Spinal cord (tissue), 9 donors: ENCODE measurements at regions not wholly inside any gene's neighbourhood (a gene's known extent, or its start where the extent isn't known, plus 50 kb on each side); places are given as distances from the start of the nearest gene placed in this dataset.

ENCODE experiments used
- DNase-seq, 6 donors: peaks; one replicate each; pipeline versions ENCODE4 v3.0.0 to v3.0.0-alpha.2; 2013 to 2015; ENCODE audit warnings: low spot score in 6 of 6, low read depth in 4 of 6
- H3K27ac ChIP-seq: one replicate; pipeline ENCODE4 v1.5.1; 2013; ENCODE audit warnings: low read depth, low read length, control low read depth
- H3K27me3 ChIP-seq: one replicate; pipeline ENCODE4 v1.6.1; 2013; ENCODE audit warnings: low read length; ENCODE audit not compliant: control insufficient read depth, insufficient read depth
- H3K36me3 ChIP-seq: one replicate; pipeline ENCODE4 v1.6.1; 2013; ENCODE audit warnings: low read length; ENCODE audit not compliant: control insufficient read depth, insufficient read depth
- H3K4me1 ChIP-seq: one replicate; pipeline ENCODE4 v1.6.1; 2013; ENCODE audit warnings: low read length; ENCODE audit not compliant: control insufficient read depth, insufficient read depth
- H3K4me3 ChIP-seq: one replicate; pipeline ENCODE4 v1.5.1; 2013; ENCODE audit warnings: low read depth, low read length, control low read depth
- H3K9me3 ChIP-seq: one replicate; pipeline ENCODE4 v1.6.1; 2013; ENCODE audit warnings: low read length; ENCODE audit not compliant: control insufficient read depth, insufficient read depth
- WGBS: methylation state at CpG from one replicate; pipeline ENCODE4 v1.1.5; 2013; ENCODE audit warnings: missing lambda C conversion rate; ENCODE audit not compliant: insufficient coverage; 5-methylcytosine and 5-hydroxymethylcytosine counted together
- donor health status: healthy.

DNA sequence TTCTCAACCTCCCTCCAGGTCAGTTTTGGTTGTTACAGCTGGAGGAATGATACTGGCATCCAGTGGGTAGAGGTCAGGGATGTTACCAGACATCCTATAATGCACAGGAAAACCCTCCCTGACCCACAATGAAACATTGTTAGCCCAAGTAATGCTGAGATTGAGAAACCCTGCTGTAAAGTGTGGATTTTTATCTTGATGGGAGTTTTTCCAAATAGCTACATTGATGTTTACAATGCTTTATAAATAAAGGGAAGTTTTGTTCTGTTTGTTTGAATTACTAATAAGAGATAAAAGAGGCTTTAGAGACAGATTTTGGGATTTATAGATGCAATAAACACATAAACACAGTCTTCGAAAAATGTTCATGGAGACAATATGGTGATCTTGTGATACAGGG, 194.0 kb upstream of the NUDT6 start:
- WGBS = no CpG with 5 or more reads among the region's 1 CpG
- Histone ChIP-seq H3K9me3 (peaks cover 3% of the 10 kb centered on the region), H3K4me3 (no peak overlapping the region), H3K4me1 (peaks cover 11% of the 10 kb centered on the region), H3K27me3 (no peaks in the 10 kb centered on the region), H3K36me3 (peaks cover 18% of the 10 kb centered on the region), H3K27ac (no peak overlapping the region)
- no peak for DNase-seq

- Histone ChIP-seq H3K4me3 (no peak overlapping the region), H3K4me1 (peaks cover 1% of the 10 kb centered on the region), H3K27ac (no peak overlapping the region), H3K9me3 (no peaks in the 10 kb centered on the region), H3K27me3 (no peaks in the 10 kb centered on the region), H3K36me3 (peaks cover 2% of the 10 kb centered on the region)
- no CpG with 5 or more reads among the region's 1 CpG for WGBS
- no peak for DNase-seq
Observed at GRCh38 chr4:123120473-123120872, 198.1 kb upstream of the NUDT6 start.

- no peak overlapping the region for H3K27ac ChIP-seq
- no peaks in the 10 kb centered on the region for H3K4me1 ChIP-seq
- no peaks in the 10 kb centered on the region for H3K36me3 ChIP-seq
- H3K9me3 ChIP-seq = no peaks in the 10 kb centered on the region
- no peak overlapping the region for H3K4me3 ChIP-seq
- WGBS = no CpG with 5 or more reads among the region's 2 CpGs
- no peak for DNase-seq
- no peaks in the 10 kb centered on the region for H3K27me3 ChIP-seq
Observed at GRCh38 chr4:123121241-123121907, 199.0 kb upstream of the NUDT6 start.

DNA sequence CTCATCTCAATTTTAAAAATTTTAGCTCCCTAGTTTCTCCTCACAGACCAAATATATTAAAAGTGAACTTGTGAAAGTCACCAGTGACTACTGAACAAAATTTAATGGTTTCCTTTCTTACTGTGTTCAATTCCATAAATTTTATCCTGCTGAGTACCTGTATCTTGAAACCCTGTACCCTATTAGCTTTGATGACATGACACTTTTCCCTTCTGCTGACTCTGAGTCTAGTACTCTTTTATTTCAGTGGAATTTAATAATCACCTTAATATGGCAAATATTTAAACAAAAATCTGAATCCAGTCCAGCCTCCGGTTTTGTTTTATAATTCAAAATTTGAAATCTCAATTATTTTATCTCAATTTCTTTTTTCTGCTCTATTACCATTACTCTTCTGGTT, 203.1 kb upstream of the NUDT6 start:
- H3K4me1 ChIP-seq = no peaks in the 10 kb centered on the region
- WGBS = 86% methylated on average over 1 of the region's 1 CpG
- H3K27ac ChIP-seq = no peak overlapping the region
- no peak for DNase-seq
- no peaks in the 10 kb centered on the region for H3K9me3 ChIP-seq
- no peak overlapping the region for H3K4me3 ChIP-seq
- no peaks in the 10 kb centered on the region for H3K27me3 ChIP-seq
- H3K36me3 ChIP-seq = no peaks in the 10 kb centered on the region

- no peak overlapping the region for H3K4me3 ChIP-seq
- H3K27ac ChIP-seq = no peak overlapping the region
- DNase-seq = peak in 3 of 6 donors; percentile 12 to 72 (median 50)
- no peaks in the 10 kb centered on the region for H3K4me1 ChIP-seq
- no peaks in the 10 kb centered on the region for H3K27me3 ChIP-seq
- no peaks in the 10 kb centered on the region for H3K9me3 ChIP-seq
- no CpG with 5 or more reads among the region's 1 CpG for WGBS
- H3K36me3 ChIP-seq = no peaks in the 10 kb centered on the region
Observed at GRCh38 chr4:123127218-123127617, 204.8 kb upstream of the NUDT6 start.

DNA sequence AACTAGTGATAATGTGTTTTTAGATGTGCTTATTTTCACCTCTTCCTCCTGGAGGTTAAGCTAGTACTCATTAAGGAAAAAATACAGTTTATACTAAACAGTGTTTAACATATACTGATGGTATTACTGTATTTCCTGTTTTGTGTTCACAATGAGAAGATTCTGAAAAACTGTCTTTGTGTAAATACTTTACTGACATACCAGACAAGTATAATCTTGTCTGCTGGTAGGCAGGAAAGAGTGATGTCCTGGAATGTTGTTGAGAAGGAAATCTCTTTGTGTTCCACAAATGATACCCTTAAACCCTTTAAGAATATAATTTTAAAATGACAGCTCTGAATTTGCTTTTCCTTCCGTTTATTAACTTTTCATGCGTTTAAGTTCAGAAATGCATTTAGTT, 205.5 kb upstream of the NUDT6 start:
- Histone ChIP-seq H3K36me3 (no peaks in the 10 kb centered on the region), H3K4me1 (no peaks in the 10 kb centered on the region), H3K4me3 (no peak overlapping the region), H3K27me3 (no peaks in the 10 kb centered on the region), H3K27ac (no peak overlapping the region), H3K9me3 (no peaks in the 10 kb centered on the region)
- DNase-seq = no peak
- WGBS = no CpG with 5 or more reads among the region's 2 CpGs

GRCh38 chr4:123133397-123134050, 211.1 kb upstream of the NUDT6 start:
- Histone ChIP-seq H3K4me3 (no peak overlapping the region), H3K9me3 (no peaks in the 10 kb centered on the region), H3K36me3 (no peaks in the 10 kb centered on the region), H3K27ac (no peak overlapping the region), H3K4me1 (no peaks in the 10 kb centered on the region), H3K27me3 (no peaks in the 10 kb centered on the region)
- no peak for DNase-seq
- no CpG with 5 or more reads among the region's 4 CpGs for WGBS

DNA sequence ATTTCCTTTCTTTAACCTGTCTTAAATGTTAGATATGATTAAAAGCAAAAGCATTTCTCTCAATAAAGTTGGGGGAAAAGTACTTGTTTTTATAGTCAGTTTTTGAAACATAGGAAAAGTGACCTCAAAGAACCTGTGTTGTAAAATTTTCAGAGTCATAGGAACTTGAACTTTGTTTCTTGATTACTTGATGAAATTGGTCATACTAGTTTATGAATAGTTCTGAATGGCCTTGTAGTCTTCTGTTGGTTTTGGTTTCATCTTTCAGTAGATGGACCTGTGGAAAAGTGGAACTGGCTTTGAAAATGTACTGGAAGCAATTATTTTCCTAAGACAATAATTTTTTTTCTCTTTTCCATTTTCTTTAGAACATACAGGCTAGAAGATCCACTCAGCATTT, 222.2 kb upstream of the NUDT6 start:
- Histone ChIP-seq H3K4me3 (no peak overlapping the region), H3K4me1 (no peaks in the 10 kb centered on the region), H3K27ac (no peak overlapping the region), H3K36me3 (no peaks in the 10 kb centered on the region), H3K27me3 (no peaks in the 10 kb centered on the region), H3K9me3 (no peaks in the 10 kb centered on the region)
- no peak for DNase-seq

DNA sequence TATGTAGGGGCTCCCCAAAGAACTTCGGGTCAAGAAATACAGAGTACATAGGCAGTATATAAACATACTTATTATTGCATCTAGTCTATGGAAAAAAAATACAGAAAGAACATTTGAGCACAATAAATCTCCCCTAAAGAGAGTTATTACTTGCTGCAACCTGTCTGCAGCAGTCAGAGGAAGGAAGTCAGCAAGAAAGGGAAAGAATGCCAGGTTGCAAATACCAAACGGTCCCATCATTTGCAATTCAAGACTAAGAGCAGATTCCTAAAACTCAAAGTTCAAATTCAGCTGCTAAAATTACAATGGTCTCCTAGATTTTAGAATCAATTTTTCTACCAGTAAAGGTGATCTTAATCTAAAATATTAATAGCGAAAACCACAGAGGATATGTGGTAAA, 236.2 kb upstream of the NUDT6 start:
- Histone ChIP-seq H3K36me3 (no peaks in the 10 kb centered on the region), H3K27ac (no peak overlapping the region), H3K27me3 (no peaks in the 10 kb centered on the region), H3K4me3 (no peak overlapping the region), H3K4me1 (no peaks in the 10 kb centered on the region), H3K9me3 (no peaks in the 10 kb centered on the region)
- no peak for DNase-seq
- WGBS = no CpG with 5 or more reads among the region's 3 CpGs

DNA sequence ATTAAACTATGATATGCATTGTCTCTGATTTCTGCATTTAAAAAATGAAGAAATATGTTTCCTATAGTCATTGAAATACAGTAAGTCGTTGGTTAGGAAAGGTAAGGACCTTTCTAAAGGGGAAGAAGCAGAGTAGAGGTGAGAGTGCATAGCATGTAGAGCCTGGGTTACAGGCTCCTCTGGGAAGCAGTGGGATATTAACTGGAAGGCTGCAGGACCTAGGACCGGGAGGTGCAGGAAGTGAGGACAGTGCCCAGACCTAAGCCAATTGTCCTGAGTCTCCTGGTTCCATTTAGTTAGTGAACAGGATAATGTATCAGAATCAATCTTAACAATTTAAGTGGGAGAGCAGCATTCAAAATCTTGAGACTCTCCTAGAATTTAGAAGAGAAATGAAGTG, 237.1 kb upstream of the NUDT6 start:
- no peaks in the 10 kb centered on the region for H3K36me3 ChIP-seq
- no peak overlapping the region for H3K4me3 ChIP-seq
- 0% methylated on average over 1 of the region's 2 CpGs for WGBS
- no peaks in the 10 kb centered on the region for H3K4me1 ChIP-seq
- no peaks in the 10 kb centered on the region for H3K9me3 ChIP-seq
- no peak overlapping the region for H3K27ac ChIP-seq
- no peaks in the 10 kb centered on the region for H3K27me3 ChIP-seq
- no peak for DNase-seq
